K562 (cell line): ENCODE measurements at regions not wholly inside any gene's neighbourhood (a gene's known extent, or its start where the extent isn't known, plus 50 kb on each side); places are given as distances from the start of the nearest gene placed in this dataset.

ENCODE experiments used
- ATAC-seq: fragments of 200-7000 bp; cut with Tn5 transposase; 3 replicates; pipeline ENCODE4 v1.9.1; 2020; ENCODE audit warnings: moderate library complexity
- BruUV-seq: library from RNA; stranded (reverse); fragments of 400-500 nt; replicated peaks from 2 replicates; lab custom pipeline; 2021; lab: Mats Ljungman, UMichigan
- CTCF ChIA-PET: fragments of 300-600 bp; formaldehyde crosslinking; extraction: SDS; loops from one replicate; lab custom pipeline; 2021; ENCODE audit warnings: low intra/inter-chr PET ratio; lab: Yijun Ruan, JAX
- POLR2A ChIA-PET: fragments of 300-600, 350-650 bp; sonication (Branson Sonifier 250); formaldehyde crosslinking; extraction: SDS; loops from one replicate; lab custom pipeline; 2021; ENCODE audit warnings: antibody characterized with exemption, inconsistent platforms; lab: Yijun Ruan, JAX
- DNase-seq, 4 experiments: peaks; one replicate each; pipeline versions ENCODE4 v3.0.0 to v3.0.0-alpha.2; 2011 to 2018; ENCODE audit warnings: low spot score in 3 of 4, mixed read lengths in 3 of 4; ENCODE audit errors: extremely low read depth in 1 of 4
- FAIRE-seq: peaks from 2 replicates; lab custom pipeline; 2011; peaks lifted over from hg19 to GRCh38; lab: Jason Lieb, UNC
- H2AFZ ChIP-seq: 2 replicates; pipeline ENCODE4 v1.6.0; 2011; ENCODE audit warnings: low read depth, low read length, control low read depth, inconsistent platforms
- H3K27ac ChIP-seq: fragments of 200-600 bp; 3 replicates; pipeline ENCODE4 v1.8.0; 2011; ENCODE audit warnings: low read depth, mild to moderate bottlenecking, control low read depth, inconsistent platforms, low read length, moderate library complexity, mixed read lengths; ENCODE audit errors: extremely low read depth
- H3K27me3 ChIP-seq, 2 experiments: fragments of 300-600 bp in 1 of 2; 2 replicates in 1 of 2; 3 replicates in 1 of 2; pipeline versions ENCODE4 v1.6.0 to v1.8.0; 2011; ENCODE audit warnings: inconsistent platforms in 2 of 2, low read length in 2 of 2, mild to moderate bottlenecking in 1 of 2, mixed read lengths in 1 of 2, moderate library complexity in 1 of 2; ENCODE audit not compliant: control insufficient read depth in 2 of 2, insufficient read depth in 2 of 2
- H3K36me3 ChIP-seq: fragments of 300-600 bp; 3 replicates; pipeline ENCODE4 v1.8.0; 2011; ENCODE audit warnings: mild to moderate bottlenecking, low read length, inconsistent platforms; ENCODE audit not compliant: control insufficient read depth, insufficient read depth
- H3K4me1 ChIP-seq, 2 experiments: fragments of 200-600 bp in 1 of 2; replicated peaks in 1 of 2; 2 replicates in 1 of 2; 3 replicates in 1 of 2; pipeline versions ENCODE4 v1.5.1 to v1.8.0; 2011; ENCODE audit warnings: inconsistent platforms in 2 of 2, low read length in 2 of 2, mild to moderate bottlenecking in 1 of 2, mixed read lengths in 1 of 2, moderate library complexity in 1 of 2; ENCODE audit not compliant: control insufficient read depth in 2 of 2, insufficient read depth in 2 of 2
- H3K4me2 ChIP-seq: 2 replicates; pipeline ENCODE4 v1.6.1; 2011; ENCODE audit warnings: low read length, control low read depth, inconsistent platforms, mixed read lengths; ENCODE audit not compliant: insufficient read depth
- H3K4me3 ChIP-seq: fragments of 200-600 bp; sonication (generic), shearing (Covaris generic); 2 replicates; pipeline ENCODE4 v1.5.1; 2016; ENCODE audit warnings: control low read depth, inconsistent platforms
- H3K79me2 ChIP-seq: fragments of 200-600 bp; 3 replicates; pipeline ENCODE4 v1.8.0; 2011; ENCODE audit warnings: low read length, inconsistent platforms; ENCODE audit not compliant: control insufficient read depth, insufficient read depth
- H3K9ac ChIP-seq, 2 experiments: 2 replicates each; pipeline versions ENCODE4 v1.6.0 to v1.6.1; 2011; ENCODE audit warnings: low read depth in 2 of 2, low read length in 2 of 2, control low read depth in 1 of 2, inconsistent platforms in 1 of 2, mild to moderate bottlenecking in 1 of 2, mixed read lengths in 1 of 2; ENCODE audit not compliant: insufficient read depth in 1 of 2
- H3K9me1 ChIP-seq: one replicate; pipeline ENCODE4 v1.6.0; 2011; ENCODE audit warnings: inconsistent platforms, mild to moderate bottlenecking, low read length, moderate library complexity; ENCODE audit not compliant: control insufficient read depth, insufficient read depth
- H3K9me3 ChIP-seq: replicated peaks from 2 replicates; pipeline ENCODE4 v1.5.1; 2011; ENCODE audit warnings: low read depth, low read length, inconsistent platforms; ENCODE audit not compliant: control insufficient read depth, insufficient read depth
- H4K20me1 ChIP-seq: replicated peaks from 2 replicates; pipeline ENCODE4 v1.6.1; 2011; ENCODE audit warnings: low read length, inconsistent platforms, mixed read lengths; ENCODE audit not compliant: control insufficient read depth, insufficient read depth
- EHMT2 ChIP-seq: fragments of 450-650 bp; IDR thresholded peaks from 2 replicates; pipeline ENCODE4 v1.6.1; 2018; ENCODE audit warnings: antibody characterized with exemption
- IRF2 ChIP-seq: sonication (generic); formaldehyde crosslinking; IDR thresholded peaks from 2 replicates; pipeline ENCODE4 v1.8.1; 2022; ENCODE audit warnings: mild to moderate bottlenecking, missing genetic modification reagents
- NCOA4 ChIP-seq: fragments of 450-650 bp; IDR thresholded peaks from 2 replicates; pipeline ENCODE4 v1.6.1; 2018; ENCODE audit warnings: mild to moderate bottlenecking; ENCODE audit not compliant: partially characterized antibody
- RAD21 ChIP-seq, 2 experiments: fragments of 250-450 bp in 1 of 2; fragments of 450-650 bp in 1 of 2; sonication (Bioruptor Pico) in 1 of 2; formaldehyde crosslinking in 1 of 2; IDR thresholded peaks in 1 of 2; conservative IDR thresholded peaks in 1 of 2; 2 replicates each; pipeline versions ENCODE4 v1.4.0 to v1.8.0; 2020 to 2022; ENCODE audit warnings: mild to moderate bottlenecking in 2 of 2, moderate library complexity in 1 of 2
- RCOR1 ChIP-seq, 2 experiments: IDR thresholded peaks; 2 replicates each; pipeline ENCODE4 v1.6.1; 2012; ENCODE audit warnings: low read depth in 2 of 2, low read length in 2 of 2, borderline replicate concordance in 1 of 2, improper control_type of control experiment in 1 of 2
- ZBTB1 ChIP-seq: sonication (generic); formaldehyde crosslinking; IDR thresholded peaks from 2 replicates; pipeline ENCODE4 v1.8.1; 2023; ENCODE audit warnings: missing genetic modification reagents, low read depth, mild to moderate bottlenecking, borderline replicate concordance
- ZNF143 ChIP-seq: sonication (generic); formaldehyde crosslinking; IDR thresholded peaks from 2 replicates; pipeline ENCODE4 v1.9.0; 2022; ENCODE audit warnings: mild to moderate bottlenecking, missing genetic modification reagents
- WGBS: fragments of 100-300 bp; shearing (Covaris generic); methylation state at CpG from one replicate; pipeline ENCODE4 v1.1.6; 2016; ENCODE audit warnings: low coverage, mixed read lengths; ENCODE audit not compliant: insufficient coverage; ENCODE audit errors: missing lambda C conversion rate; 5-methylcytosine and 5-hydroxymethylcytosine counted together
- in situ Hi-C: fragments of 300-500 bp; cut with MboI; formaldehyde crosslinking; loops from 4 replicates; pipeline ENCODE4 v1.15.0; 2018; ENCODE audit warnings: inconsistent platforms, mixed read lengths
- intact Hi-C: fragments of 100-400 bp; cut with micrococcal nuclease; formaldehyde crosslinking; loops from 2 replicates; pipeline ENCODE4 v1.14.2; 2022
- TF ChIP-seq, protein P1 (sequence below): sonication (generic); formaldehyde crosslinking; IDR thresholded peaks from 2 replicates; pipeline ENCODE4 v1.8.1; 2022; ENCODE audit warnings: missing genetic modification reagents
- TF ChIP-seq, protein P2 (sequence below): sonication (generic); formaldehyde crosslinking; IDR thresholded peaks from 2 replicates; pipeline ENCODE4 v1.8.0; 2023; ENCODE audit warnings: missing genetic modification reagents, mild to moderate bottlenecking, borderline replicate concordance

DNA sequence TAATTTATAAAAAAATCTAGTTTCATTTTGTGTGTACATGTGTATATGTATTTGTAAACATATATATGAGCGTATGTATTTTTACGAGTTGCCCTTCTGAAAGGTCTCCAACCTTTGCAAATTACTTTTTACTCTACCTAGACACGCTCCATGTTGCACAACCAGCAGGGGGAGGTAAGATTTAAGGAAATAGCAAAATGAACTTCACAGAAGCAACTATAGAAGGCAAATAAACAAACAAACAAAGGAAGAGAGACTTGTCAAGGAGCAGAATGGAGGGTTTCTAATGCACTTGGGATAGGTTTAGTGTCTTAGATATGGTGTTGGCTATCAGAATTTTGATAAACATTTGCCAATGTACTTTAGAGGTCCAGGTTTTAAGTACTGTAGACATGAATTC lies 820.5 kb upstream of the POU3F3 start:
- POLR2A ChIA-PET: no interaction called here
- no TSS peak for BruUV-seq
- H2AFZ ChIP-seq: no peak overlapping the region
- no peaks in the 10 kb centered on the region for H3K4me1 ChIP-seq
- H3K9ac ChIP-seq: no peak overlapping the region
- H3K4me2 ChIP-seq: no peak overlapping the region
- no peaks in the 10 kb centered on the region for H3K36me3 ChIP-seq
- TF ChIP-seq RCOR1 (IDR thresholded peaks at IDR 0.05; ENCODE audit: borderline replicate concordance in 1 of 2, low read depth in 2 of 2, low read length in 2 of 2) (no peak), NCOA4 (no peak), RAD21 (CRISPR knock-in tag; conservative IDR thresholded peaks at IDR 0.05 in 1 of 2, IDR thresholded peaks at IDR 0.05 in 1 of 2) (peak in 1 of 2 experiments; percentile 12; a peak in 1 of 4 replicates)
- TF ChIP-seq, protein P1, sequence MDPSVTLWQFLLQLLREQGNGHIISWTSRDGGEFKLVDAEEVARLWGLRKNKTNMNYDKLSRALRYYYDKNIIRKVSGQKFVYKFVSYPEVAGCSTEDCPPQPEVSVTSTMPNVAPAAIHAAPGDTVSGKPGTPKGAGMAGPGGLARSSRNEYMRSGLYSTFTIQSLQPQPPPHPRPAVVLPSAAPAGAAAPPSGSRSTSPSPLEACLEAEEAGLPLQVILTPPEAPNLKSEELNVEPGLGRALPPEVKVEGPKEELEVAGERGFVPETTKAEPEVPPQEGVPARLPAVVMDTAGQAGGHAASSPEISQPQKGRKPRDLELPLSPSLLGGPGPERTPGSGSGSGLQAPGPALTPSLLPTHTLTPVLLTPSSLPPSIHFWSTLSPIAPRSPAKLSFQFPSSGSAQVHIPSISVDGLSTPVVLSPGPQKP (CRISPR knock-in tag): no peak
- TF ChIP-seq, all 486 proteins: peak for 1
- ATAC-seq (no peak), DNase-seq (peak in 1 of 4 experiments; percentile 0), FAIRE-seq (no peak)
- no peaks in the 10 kb centered on the region for H4K20me1 ChIP-seq
- in situ Hi-C loops: no loop called here
- H3K4me3 ChIP-seq: no peak overlapping the region
- no peaks in the 10 kb centered on the region for H3K79me2 ChIP-seq
- H3K9me3 ChIP-seq: no peaks in the 10 kb centered on the region
- H3K27ac ChIP-seq: no peak overlapping the region
- H3K9me1 ChIP-seq: no peaks in the 10 kb centered on the region
- CTCF ChIA-PET: no interaction called here
- WGBS: 0% methylated on average over 3 of the region's 3 CpGs
- intact Hi-C loops: no loop called here
- no peaks in the 10 kb centered on the region; a peak in 1 of 5 replicates for H3K27me3 ChIP-seq

DNA sequence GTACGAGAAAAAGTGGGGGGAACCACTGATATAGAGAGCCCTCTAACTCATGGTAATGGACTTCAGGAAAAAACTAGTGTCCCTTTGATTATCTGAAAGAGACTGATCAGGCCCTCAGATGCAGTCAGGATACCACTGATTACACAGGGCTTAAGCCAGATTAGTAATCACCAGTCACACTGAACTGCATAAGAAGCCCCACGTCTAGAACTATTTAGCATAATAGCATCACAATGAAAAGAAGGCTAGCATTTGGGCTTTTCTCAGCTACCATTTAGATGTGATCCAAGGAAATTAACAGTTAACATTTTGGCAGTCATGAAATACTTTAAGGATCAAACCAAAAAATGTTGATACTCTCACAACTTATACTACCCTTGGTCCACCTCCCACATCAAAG lies 813.1 kb upstream of the POU3F3 start:
- H3K4me3 ChIP-seq: no peak overlapping the region
- BruUV-seq: no TSS peak
- no peaks in the 10 kb centered on the region for H3K36me3 ChIP-seq
- no peaks in the 10 kb centered on the region; the same call in 1 of the 2 replicates for H3K9me3 ChIP-seq
- in situ Hi-C loops: no loop called here
- H2AFZ ChIP-seq: no peak overlapping the region
- WGBS: 0% methylated on average over 2 of the region's 2 CpGs
- no peak for ATAC-seq
- H4K20me1 ChIP-seq: no peaks in the 10 kb centered on the region
- intact Hi-C loops: no loop called here
- ChIA-PET POLR2A (no interaction called here), CTCF (no interaction called here)
- no peak overlapping the region for H3K27ac ChIP-seq
- no peaks in the 10 kb centered on the region for H3K9me1 ChIP-seq
- H3K9ac ChIP-seq: no peak overlapping the region
- DNase-seq: no peak
- no peaks in the 10 kb centered on the region for H3K27me3 ChIP-seq
- no peak for FAIRE-seq
- H3K79me2 ChIP-seq: no peaks in the 10 kb centered on the region
- H3K4me2 ChIP-seq: no peak overlapping the region
- H3K4me1 ChIP-seq: no peaks in the 10 kb centered on the region
- no peak for TF ChIP-seq IRF2 (CRISPR knock-in tag)
- TF ChIP-seq, protein P2, sequence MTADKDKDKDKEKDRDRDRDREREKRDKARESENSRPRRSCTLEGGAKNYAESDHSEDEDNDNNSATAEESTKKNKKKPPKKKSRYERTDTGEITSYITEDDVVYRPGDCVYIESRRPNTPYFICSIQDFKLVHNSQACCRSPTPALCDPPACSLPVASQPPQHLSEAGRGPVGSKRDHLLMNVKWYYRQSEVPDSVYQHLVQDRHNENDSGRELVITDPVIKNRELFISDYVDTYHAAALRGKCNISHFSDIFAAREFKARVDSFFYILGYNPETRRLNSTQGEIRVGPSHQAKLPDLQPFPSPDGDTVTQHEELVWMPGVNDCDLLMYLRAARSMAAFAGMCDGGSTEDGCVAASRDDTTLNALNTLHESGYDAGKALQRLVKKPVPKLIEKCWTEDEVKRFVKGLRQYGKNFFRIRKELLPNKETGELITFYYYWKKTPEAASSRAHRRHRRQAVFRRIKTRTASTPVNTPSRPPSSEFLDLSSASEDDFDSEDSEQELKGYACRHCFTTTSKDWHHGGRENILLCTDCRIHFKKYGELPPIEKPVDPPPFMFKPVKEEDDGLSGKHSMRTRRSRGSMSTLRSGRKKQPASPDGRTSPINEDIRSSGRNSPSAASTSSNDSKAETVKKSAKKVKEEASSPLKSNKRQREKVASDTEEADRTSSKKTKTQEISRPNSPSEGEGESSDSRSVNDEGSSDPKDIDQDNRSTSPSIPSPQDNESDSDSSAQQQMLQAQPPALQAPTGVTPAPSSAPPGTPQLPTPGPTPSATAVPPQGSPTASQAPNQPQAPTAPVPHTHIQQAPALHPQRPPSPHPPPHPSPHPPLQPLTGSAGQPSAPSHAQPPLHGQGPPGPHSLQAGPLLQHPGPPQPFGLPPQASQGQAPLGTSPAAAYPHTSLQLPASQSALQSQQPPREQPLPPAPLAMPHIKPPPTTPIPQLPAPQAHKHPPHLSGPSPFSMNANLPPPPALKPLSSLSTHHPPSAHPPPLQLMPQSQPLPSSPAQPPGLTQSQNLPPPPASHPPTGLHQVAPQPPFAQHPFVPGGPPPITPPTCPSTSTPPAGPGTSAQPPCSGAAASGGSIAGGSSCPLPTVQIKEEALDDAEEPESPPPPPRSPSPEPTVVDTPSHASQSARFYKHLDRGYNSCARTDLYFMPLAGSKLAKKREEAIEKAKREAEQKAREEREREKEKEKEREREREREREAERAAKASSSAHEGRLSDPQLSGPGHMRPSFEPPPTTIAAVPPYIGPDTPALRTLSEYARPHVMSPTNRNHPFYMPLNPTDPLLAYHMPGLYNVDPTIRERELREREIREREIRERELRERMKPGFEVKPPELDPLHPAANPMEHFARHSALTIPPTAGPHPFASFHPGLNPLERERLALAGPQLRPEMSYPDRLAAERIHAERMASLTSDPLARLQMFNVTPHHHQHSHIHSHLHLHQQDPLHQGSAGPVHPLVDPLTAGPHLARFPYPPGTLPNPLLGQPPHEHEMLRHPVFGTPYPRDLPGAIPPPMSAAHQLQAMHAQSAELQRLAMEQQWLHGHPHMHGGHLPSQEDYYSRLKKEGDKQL: no peak
- no peak for TF ChIP-seq ZNF143
- TF ChIP-seq ZBTB1 (CRISPR knock-in tag): no peak
- no peak for TF ChIP-seq RCOR1 (IDR thresholded peaks at IDR 0.05; ENCODE audit: borderline replicate concordance in 1 of 2, low read depth in 2 of 2, low read length in 2 of 2)
- TF ChIP-seq EHMT2: no peak
